Effector memory CD8-positive, alpha-beta T cell (primary cell): ENCODE measurements at regions not wholly inside any gene's neighbourhood (a gene's known extent, or its start where the extent isn't known, plus 50 kb on each side); places are given as distances from the start of the nearest gene placed in this dataset.
"Not testable (repeated sequence)": the region's sequence is repeated elsewhere in the genome, so short reads cannot be mapped to it uniquely, and the experiment has no call there.

Source experiments
- ATAC-seq: fragments of 150-1000 bp; cut with Tn5 transposase; replicated peaks from 2 replicates; pipeline ENCODE4 v1.10.0; 2021; ENCODE audit warnings: mild to moderate bottlenecking, moderate library complexity
- DNase-seq, 3 experiments: peaks; one replicate each; pipeline ENCODE4 v3.0.0; 2021
- H3K27ac Mint-ChIP-seq, 2 donors: one replicate each; pipeline ENCODE4 v1.8.0; 2022; ENCODE audit warnings: mild to moderate bottlenecking in 2 of 2, mixed read lengths in 2 of 2, moderate library complexity in 2 of 2
- H3K27me3 Mint-ChIP-seq, 2 donors: one replicate each; pipeline ENCODE4 v1.8.0; 2022; ENCODE audit warnings: mixed read lengths in 2 of 2
- H3K36me3 Mint-ChIP-seq: one replicate; pipeline ENCODE4 v1.8.0; 2022; ENCODE audit warnings: mild to moderate bottlenecking, moderate library complexity, mixed read lengths; ENCODE audit not compliant: insufficient read depth
- H3K4me1 Mint-ChIP-seq, 2 donors: one replicate each; pipeline ENCODE4 v1.8.0; 2022; ENCODE audit warnings: low read depth in 2 of 2, mixed read lengths in 2 of 2
- H3K4me3 Mint-ChIP-seq, 2 donors: one replicate each; pipeline ENCODE4 v1.8.0; 2022; ENCODE audit warnings: mild to moderate bottlenecking in 2 of 2, mixed read lengths in 2 of 2, moderate library complexity in 2 of 2
- H3K9me3 Mint-ChIP-seq, 2 donors: one replicate each; pipeline ENCODE4 v1.8.0; 2022; ENCODE audit warnings: mixed read lengths in 2 of 2

- no peaks in the 10 kb centered on the region for H3K36me3 Mint-ChIP-seq
- no peaks in the 10 kb centered on the region for H3K27me3 Mint-ChIP-seq
- H3K4me1 Mint-ChIP-seq, result no peaks in the 10 kb centered on the region
- ATAC-seq (no peak), DNase-seq (no peak)
- H3K9me3 Mint-ChIP-seq, result peaks cover 0 to 9% of the 10 kb centered on the region in 2 donors
- no peak overlapping the region for H3K27ac Mint-ChIP-seq
- no peak overlapping the region for H3K4me3 Mint-ChIP-seq
These were observed 890.9 kb downstream of the LRRIQ3 start for GRCh38 chr1:73306899-73307555.

GRCh38 chr1:73273886-73274285, 924.1 kb downstream of the LRRIQ3 start:
- ATAC-seq (no peak), DNase-seq (no peak)
- Mint-ChIP-seq H3K4me3 (no peak overlapping the region), H3K27me3 (no peaks in the 10 kb centered on the region), H3K9me3 (peaks cover 10 to 18% of the 10 kb centered on the region in 2 donors), H3K27ac (no peak overlapping the region), H3K36me3 (no peaks in the 10 kb centered on the region), H3K4me1 (no peaks in the 10 kb centered on the region)

DNA sequence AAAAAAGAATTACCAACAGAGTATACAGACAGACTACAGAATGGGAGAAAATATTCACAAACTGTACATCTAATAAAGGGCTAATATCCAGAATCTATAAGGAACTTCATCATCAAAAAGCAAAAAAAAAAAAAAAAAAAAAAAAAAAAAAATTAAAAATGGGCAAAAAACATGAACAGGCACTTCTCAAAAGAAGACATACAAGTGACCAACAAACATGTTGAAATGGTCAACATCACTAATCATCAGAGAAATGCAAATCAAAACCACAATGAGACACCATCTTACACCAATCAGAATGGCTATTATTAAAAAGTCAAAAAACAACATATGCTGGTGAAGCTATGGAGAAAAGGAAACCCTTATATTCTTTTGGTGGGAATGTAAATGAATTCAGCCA, 952.8 kb downstream of the LRRIQ3 start:
- H3K36me3 Mint-ChIP-seq, H3K4me3 Mint-ChIP-seq, H3K27me3 Mint-ChIP-seq, DNase-seq, ATAC-seq, H3K27ac Mint-ChIP-seq, H3K4me1 Mint-ChIP-seq: not testable (repeated sequence)
- peaks cover 9 to 12% of the 10 kb centered on the region in 2 donors for H3K9me3 Mint-ChIP-seq

- no peak for DNase-seq
- Mint-ChIP-seq H3K27ac (no peak overlapping the region), H3K36me3 (no peaks in the 10 kb centered on the region), H3K4me1 (no peaks in the 10 kb centered on the region), H3K27me3 (no peaks in the 10 kb centered on the region), H3K4me3 (no peak overlapping the region), H3K9me3 (peaks cover 14 to 17% of the 10 kb centered on the region in 2 donors)
- no peak for ATAC-seq
These were observed 936.7 kb upstream of the NEGR1 start for GRCh38 chr1:73218995-73219546.

GRCh38 chr1:73205294-73205973, 923.1 kb upstream of the NEGR1 start:
- Mint-ChIP-seq H3K36me3 (no peaks in the 10 kb centered on the region), H3K9me3 (peaks cover 13 to 27% of the 10 kb centered on the region in 2 donors)

DNA sequence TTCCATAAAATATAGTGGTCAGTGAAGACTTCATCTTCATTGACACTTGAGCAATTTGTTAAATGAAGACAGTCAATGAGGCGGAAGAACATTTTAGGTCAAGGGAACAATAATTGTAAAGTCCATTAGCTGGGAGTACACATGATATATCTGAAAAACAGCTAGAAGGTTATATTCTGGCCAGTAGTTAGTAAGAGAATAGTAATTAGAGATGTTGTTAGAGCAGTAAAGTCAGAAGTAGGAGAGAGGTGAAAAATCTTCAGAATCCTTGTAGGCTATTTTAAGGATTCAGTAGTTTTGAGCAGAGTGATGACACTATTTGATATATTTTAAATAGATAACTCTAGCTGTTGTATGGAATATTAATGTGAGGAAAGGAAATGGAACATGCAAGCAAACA, 915.6 kb upstream of the NEGR1 start:
- no peak overlapping the region for H3K4me3 Mint-ChIP-seq
- H3K4me1 Mint-ChIP-seq, result no peaks in the 10 kb centered on the region
- ATAC-seq, result no peak
- H3K27ac Mint-ChIP-seq, result no peak overlapping the region
- H3K9me3 Mint-ChIP-seq, result peaks cover 4 to 13% of the 10 kb centered on the region in 2 donors
- H3K36me3 Mint-ChIP-seq, result no peaks in the 10 kb centered on the region
- DNase-seq, result no peak
- H3K27me3 Mint-ChIP-seq, result no peaks in the 10 kb centered on the region

More at GRCh38 chr1:73205294-73205973, 923.1 kb upstream of the NEGR1 start:
- Mint-ChIP-seq H3K27ac (no peak overlapping the region), H3K4me3 (no peak overlapping the region), H3K4me1 (no peaks in the 10 kb centered on the region), H3K27me3 (no peaks in the 10 kb centered on the region)
- no peak for DNase-seq
- no peak for ATAC-seq

DNA sequence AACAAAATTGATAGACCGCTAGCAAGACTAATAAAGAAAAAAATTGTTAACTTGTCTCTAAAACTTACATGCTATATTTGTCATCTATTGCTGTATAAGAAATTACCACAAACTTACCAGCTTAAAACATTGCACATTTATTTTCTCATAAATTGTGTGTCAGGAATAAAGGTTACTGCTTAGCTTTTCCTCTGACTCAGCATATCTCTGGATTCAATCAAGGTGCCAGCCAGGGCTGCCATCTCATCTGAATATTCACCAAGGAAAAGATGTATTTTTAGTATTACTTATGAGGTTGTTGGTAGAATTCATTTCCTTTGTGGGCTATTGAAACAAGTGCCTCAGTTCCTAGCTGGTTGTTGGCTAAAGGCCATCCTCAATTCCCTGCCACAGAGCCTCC, 912.6 kb upstream of the NEGR1 start:
- no peaks in the 10 kb centered on the region for H3K4me1 Mint-ChIP-seq
- no peak overlapping the region for H3K4me3 Mint-ChIP-seq
- DNase-seq (no peak), ATAC-seq (no peak)
- no peak overlapping the region for H3K27ac Mint-ChIP-seq
- peaks cover 0 to 9% of the 10 kb centered on the region in 2 donors for H3K9me3 Mint-ChIP-seq
- no peaks in the 10 kb centered on the region for H3K36me3 Mint-ChIP-seq
- no peaks in the 10 kb centered on the region for H3K27me3 Mint-ChIP-seq

DNA sequence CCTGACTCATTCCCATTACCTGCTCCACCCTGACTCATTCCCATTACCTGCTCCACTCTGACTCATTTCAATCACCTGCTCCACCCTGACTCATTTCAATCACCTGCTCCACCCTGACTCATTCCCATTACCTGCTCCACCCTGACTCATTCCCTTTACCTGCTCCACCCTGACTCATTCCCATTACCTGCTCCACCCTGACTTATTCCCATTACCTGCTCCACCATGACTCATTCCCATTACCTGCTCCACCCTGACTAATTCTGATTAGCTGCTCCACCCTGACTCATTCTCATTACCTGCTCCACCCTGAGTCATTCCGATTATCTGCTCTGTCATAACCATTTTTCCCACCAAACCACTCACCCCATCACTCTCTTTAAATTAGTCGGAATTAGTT, 901.2 kb upstream of the NEGR1 start:
- H3K4me3 Mint-ChIP-seq, DNase-seq, H3K27ac Mint-ChIP-seq, H3K9me3 Mint-ChIP-seq, H3K36me3 Mint-ChIP-seq, H3K4me1 Mint-ChIP-seq, ATAC-seq, H3K27me3 Mint-ChIP-seq: not testable (repeated sequence)

DNA sequence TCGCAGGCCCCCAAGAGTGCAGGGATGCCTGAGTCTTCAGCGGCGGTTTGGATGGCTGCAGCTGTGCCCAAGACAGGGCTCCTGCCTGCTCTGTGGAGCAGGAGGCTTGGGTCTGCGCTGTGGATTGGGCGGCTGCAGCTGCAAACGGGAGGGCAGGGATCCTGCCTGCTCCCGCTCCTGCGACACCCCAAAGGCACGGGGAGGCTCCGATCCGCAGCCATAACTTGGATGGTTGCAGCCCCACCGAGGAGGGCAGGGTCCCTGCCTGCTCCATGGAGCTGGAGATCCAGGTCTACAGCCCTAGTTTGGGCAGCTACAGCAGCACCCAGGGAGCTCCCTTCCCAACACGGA, 898.8 kb upstream of the NEGR1 start:
- DNase-seq, result no peak
- ATAC-seq, result no peak
- no peaks in the 10 kb centered on the region for H3K36me3 Mint-ChIP-seq
- H3K4me3 Mint-ChIP-seq, result no peak overlapping the region
- H3K27me3 Mint-ChIP-seq, result no peaks in the 10 kb centered on the region
- H3K9me3 Mint-ChIP-seq, result peaks cover 8 to 10% of the 10 kb centered on the region in 2 donors
- no peaks in the 10 kb centered on the region for H3K4me1 Mint-ChIP-seq
- H3K27ac Mint-ChIP-seq, result no peak overlapping the region

DNA sequence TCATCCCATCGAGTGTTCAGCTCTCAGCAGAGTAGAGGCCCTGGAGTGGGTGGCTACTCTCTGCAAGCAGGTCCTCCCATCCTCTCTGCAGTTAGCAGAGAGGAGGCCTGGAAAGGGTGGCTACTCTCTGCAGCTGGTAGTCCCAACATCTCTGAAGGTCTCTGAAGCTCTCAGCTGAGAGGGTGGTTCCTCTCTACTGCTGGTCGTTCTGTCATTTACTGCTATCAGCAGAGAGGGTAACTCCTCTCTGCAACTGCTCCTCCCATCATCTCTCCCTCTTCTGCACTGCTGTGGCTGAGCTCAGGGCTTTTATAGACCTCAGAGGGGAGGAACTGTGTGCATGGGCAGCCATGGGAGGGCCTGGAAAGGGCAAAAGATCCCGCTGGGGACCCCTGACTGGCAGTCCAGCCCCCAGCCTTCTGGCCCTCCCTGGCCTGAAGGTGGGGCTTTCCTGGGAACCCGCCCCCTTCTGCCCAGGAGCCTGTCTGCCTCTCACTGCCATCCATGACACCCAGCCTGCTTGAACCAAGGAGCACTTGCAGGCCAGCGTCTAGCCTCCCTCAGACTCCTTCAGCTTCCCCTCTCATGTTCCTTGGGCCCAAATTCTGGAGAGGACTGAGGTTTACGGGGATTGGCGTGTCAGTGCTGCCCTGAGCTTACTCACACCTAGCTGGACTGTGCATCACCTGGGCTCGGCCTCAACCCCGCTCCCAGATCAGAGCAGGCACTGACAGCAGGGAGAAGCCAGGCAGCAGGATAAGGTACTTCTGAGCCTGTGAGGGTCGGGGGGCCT, 898.3 kb upstream of the NEGR1 start:
- Mint-ChIP-seq H3K27ac (no peak overlapping the region), H3K4me3 (no peak overlapping the region), H3K4me1 (no peaks in the 10 kb centered on the region), H3K9me3 (peaks cover 8 to 10% of the 10 kb centered on the region in 2 donors), H3K27me3 (no peaks in the 10 kb centered on the region), H3K36me3 (no peaks in the 10 kb centered on the region)
- ATAC-seq (no peak), DNase-seq (no peak)

GRCh38 chr1:73176902-73177301, 894.6 kb upstream of the NEGR1 start:
- Mint-ChIP-seq H3K27ac (no peak overlapping the region), H3K9me3 (peaks cover 0 to 7% of the 10 kb centered on the region in 2 donors), H3K27me3 (no peaks in the 10 kb centered on the region), H3K4me1 (no peaks in the 10 kb centered on the region), H3K36me3 (no peaks in the 10 kb centered on the region), H3K4me3 (no peak overlapping the region)
- ATAC-seq, result no peak
- no peak for DNase-seq

DNA sequence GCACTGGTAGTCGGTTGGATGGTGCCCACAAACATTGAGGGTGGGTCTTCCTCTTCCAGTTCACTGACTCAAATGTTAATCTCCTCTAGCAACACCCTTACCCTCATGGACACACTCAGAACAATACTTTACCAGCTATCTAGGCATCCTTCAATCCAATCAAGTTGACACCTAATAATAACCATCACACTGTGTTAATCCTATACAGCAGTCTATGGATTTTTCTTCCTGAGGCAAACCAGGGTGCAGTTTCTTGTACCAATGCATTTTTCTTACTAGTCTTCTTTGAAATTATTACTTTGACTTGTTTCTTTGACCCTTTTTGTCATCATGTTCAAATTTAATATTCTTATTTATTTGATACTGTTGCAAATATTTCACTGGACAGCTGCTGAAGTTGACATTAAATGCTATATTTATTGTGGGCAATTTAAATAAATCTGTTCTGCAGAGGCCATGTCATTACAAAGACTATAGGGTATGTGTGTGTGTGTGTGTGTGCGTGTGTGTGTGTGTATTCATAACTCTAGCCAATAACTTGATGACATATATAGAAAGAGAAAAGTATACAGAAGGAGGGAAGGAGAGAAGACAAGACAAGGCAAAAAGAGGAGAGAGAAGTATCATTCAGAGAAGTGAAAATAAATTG, 884.8 kb upstream of the NEGR1 start:
- Mint-ChIP-seq H3K27me3 (no peaks in the 10 kb centered on the region), H3K4me1 (no peaks in the 10 kb centered on the region), H3K9me3 (peaks cover 6 to 7% of the 10 kb centered on the region in 2 donors), H3K4me3 (no peak overlapping the region), H3K36me3 (no peaks in the 10 kb centered on the region), H3K27ac (no peak overlapping the region)
- ATAC-seq (no peak), DNase-seq (no peak)

DNA sequence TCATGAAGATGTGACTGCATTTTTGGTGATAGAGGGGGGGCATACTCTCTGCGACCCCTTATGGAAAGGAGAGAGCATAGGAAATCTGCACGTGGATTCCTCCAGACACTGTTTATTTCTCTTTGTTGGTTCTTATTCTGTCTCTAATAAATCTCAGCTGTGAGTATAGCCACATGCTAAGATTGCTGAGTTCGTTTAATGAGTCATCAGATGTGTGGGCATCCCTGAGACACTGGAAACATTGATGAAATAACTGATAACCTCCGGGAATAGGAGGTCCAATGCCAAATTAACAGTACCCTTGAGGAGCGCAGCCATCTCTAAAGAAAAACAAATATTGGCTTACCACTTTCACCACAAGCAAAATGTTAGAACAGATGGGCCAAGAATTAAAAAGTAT, 880.2 kb upstream of the NEGR1 start:
- no peaks in the 10 kb centered on the region for H3K4me1 Mint-ChIP-seq
- no peaks in the 10 kb centered on the region for H3K27me3 Mint-ChIP-seq
- peaks cover 3 to 6% of the 10 kb centered on the region in 2 donors for H3K9me3 Mint-ChIP-seq
- DNase-seq (no peak), ATAC-seq (no peak)
- H3K36me3 Mint-ChIP-seq, result no peaks in the 10 kb centered on the region
- H3K27ac Mint-ChIP-seq, result no peak overlapping the region
- H3K4me3 Mint-ChIP-seq, result no peak overlapping the region
